Pancreas (tissue), 10 donors: ENCODE measurements at regions not wholly inside any gene's neighbourhood (a gene's known extent, or its start where the extent isn't known, plus 50 kb on each side); places are given as distances from the start of the nearest gene placed in this dataset.
A peak's percentile ranks its signal among the peaks of the same experiment; 100 is the strongest.

Source experiments
- ATAC-seq, 4 donors: fragments of 200-7000 bp; cut with Tn5 transposase; one replicate each; pipeline versions ENCODE4 v1.8.0 to v1.9.1; 2020; ENCODE audit warnings: mild to moderate bottlenecking in 4 of 4, moderate library complexity in 4 of 4
- DNase-seq, 6 donors: peaks; one replicate each; pipeline ENCODE4 v3.0.0-alpha.2; 2020
- FAIRE-seq: peaks from 2 replicates; lab custom pipeline; 2012; peaks lifted over from hg19 to GRCh38; lab: Jason Lieb, UNC
- H3K27ac ChIP-seq, 4 donors: fragments of 200-600 bp; sonication (generic); 1 replicate in 3 of 4; 2 replicates in 1 of 4; pipeline versions ENCODE4 v1.5.0 to v1.8.0; 2020
- H3K27me3 ChIP-seq, 4 donors: fragments of 200-600 bp; one replicate each; pipeline ENCODE4 v1.8.0; 2021
- H3K36me3 ChIP-seq, 3 donors: fragments of 200-600 bp; sonication (generic) in 1 of 3; one replicate each; pipeline versions ENCODE4 v1.5.0 to v1.8.0; 2020 to 2021
- H3K4me1 ChIP-seq, 3 donors: fragments of 200-600 bp; one replicate each; pipeline ENCODE4 v1.8.0; 2021
- H3K4me3 ChIP-seq, 4 donors: fragments of 200-600 bp; sonication (generic) in 2 of 4; one replicate each; pipeline versions ENCODE4 v1.5.0 to v1.8.0; 2020 to 2021
- H3K9me3 ChIP-seq, 4 donors: fragments of 200-600 bp; one replicate each; pipeline ENCODE4 v1.8.0; 2021
- CTCF ChIP-seq, 4 donors: fragments of 200-600 bp; sonication (generic) in 3 of 4; IDR thresholded peaks; one replicate each; pipeline versions ENCODE4 v1.5.0 to v1.8.0; 2021; ENCODE audit warnings: antibody characterized with exemption in 4 of 4
- WGBS, 2 donors: extraction: QIAGEN DNeasy Blood & Tissue Kit; methylation state at CpG; one replicate each; pipeline ENCODE4 v1.1.7; 2013; 5-methylcytosine and 5-hydroxymethylcytosine counted together
- intact Hi-C, 3 donors: fragments of 100-400 bp; cut with DNase I; formaldehyde crosslinking; loops; one replicate each; pipeline versions ENCODE4 v1.11.1 to v1.14.2; 2022
- donor health status: healthy with polysubstance abuse.
- donor health status: DM: no; HTN: no; CAD: no; lungs with moderate emphysema.
- donor health status: DM: no; HTN: no; CAD: no.
- donor health status: control.
- donor health status: control.
- donor health status: Bipolar disorder and iron deficiency.
- donor health status: DM: yes; HTN: yes; CAD: no.
- donor health status: DM: no; HTN: no; CAD: no.
- donor health status: DM: no; HTN: no; CAD: no.
- donor health status: DM: yes; HTN: yes; CAD: no.

GRCh38 chr14:61147831-61148549 lies 133.1 kb downstream of the TMEM30B start:
- WGBS, 2 donors = 57 to 62% methylated on average over 21 of the region's 21 CpGs
- Histone ChIP-seq H3K27me3 (no peaks in the 10 kb centered on the region), H3K36me3 (no peaks in the 10 kb centered on the region), H3K27ac (no peak overlapping the region), H3K9me3 (no peaks in the 10 kb centered on the region), H3K4me3 (no peak overlapping the region), H3K4me1 (no peaks in the 10 kb centered on the region)
- FAIRE-seq (no peak), DNase-seq (no peak), ATAC-seq (peak in 1 of 4 donors; percentile 12)
- no peak for TF ChIP-seq CTCF (IDR thresholded peaks at IDR 0.05)
- intact Hi-C loops = no loop called here

- Histone ChIP-seq H3K4me3 (no peak overlapping the region), H3K27ac (no peak overlapping the region), H3K9me3 (no peaks in the 10 kb centered on the region), H3K27me3 (no peaks in the 10 kb centered on the region), H3K4me1 (no peaks in the 10 kb centered on the region), H3K36me3 (no peaks in the 10 kb centered on the region)
- no peak for ATAC-seq
- intact Hi-C loops = no loop called here
- no peak for FAIRE-seq
- TF ChIP-seq CTCF (IDR thresholded peaks at IDR 0.05) = no peak
- no peak for DNase-seq
- WGBS, 2 donors = 76 to 78% methylated on average over 7 of the region's 7 CpGs
Observed at GRCh38 chr14:61147381-61147821, 133.7 kb downstream of the TMEM30B start.

DNA sequence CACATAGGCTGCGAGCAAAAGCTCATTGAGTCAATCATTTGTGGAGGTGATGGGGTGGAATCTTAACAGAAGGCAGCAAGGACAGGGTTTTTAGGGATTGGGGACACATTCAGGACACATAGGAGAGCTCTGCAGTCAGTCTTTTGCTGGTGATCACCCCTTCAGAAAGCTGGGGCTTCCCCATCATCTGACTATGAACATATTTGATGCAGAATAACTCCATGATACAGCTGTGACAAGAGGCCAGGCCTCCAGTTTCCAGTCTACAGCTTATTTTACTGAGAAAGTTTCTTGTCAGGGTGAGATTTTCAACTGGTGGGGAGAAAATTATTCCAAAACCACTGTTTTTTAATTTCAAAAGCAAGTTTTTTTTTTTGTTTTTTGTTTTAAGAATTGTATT lies 134.2 kb downstream of the TMEM30B start:
- WGBS, 2 donors = 59 to 81% methylated on average over 1 of the region's 1 CpG
- no peaks in the 10 kb centered on the region for H3K27me3 ChIP-seq
- no peaks in the 10 kb centered on the region for H3K9me3 ChIP-seq
- no peak for TF ChIP-seq CTCF (IDR thresholded peaks at IDR 0.05)
- FAIRE-seq (no peak), DNase-seq (no peak), ATAC-seq (no peak)
- H3K27ac ChIP-seq = no peak overlapping the region
- no peaks in the 10 kb centered on the region for H3K36me3 ChIP-seq
- intact Hi-C loops = no loop called here
- H3K4me3 ChIP-seq = no peak overlapping the region
- no peaks in the 10 kb centered on the region for H3K4me1 ChIP-seq

- intact Hi-C loops = no loop called here
- 52 to 54% methylated on average over 7 of the region's 7 CpGs for WGBS, 2 donors
- DNase-seq (no peak), ATAC-seq (peak in 1 of 4 donors; percentile 47), FAIRE-seq (no peak)
- Histone ChIP-seq H3K4me1 (no peaks in the 10 kb centered on the region), H3K27me3 (no peaks in the 10 kb centered on the region), H3K9me3 (no peaks in the 10 kb centered on the region), H3K4me3 (no peak overlapping the region), H3K36me3 (no peaks in the 10 kb centered on the region), H3K27ac (no peak overlapping the region)
- TF ChIP-seq CTCF (IDR thresholded peaks at IDR 0.05) = no peak
Observed at GRCh38 chr14:61145903-61146481, 135.1 kb downstream of the TMEM30B start.
